Tibial nerve (tissue), 4 donors: ENCODE measurements at regions not wholly inside any gene's neighbourhood (a gene's known extent, or its start where the extent isn't known, plus 50 kb on each side); places are given as distances from the start of the nearest gene placed in this dataset.

ENCODE experiments used
- DNase-seq, 2 donors: peaks; one replicate each; pipeline ENCODE4 v3.0.0-alpha.2; 2019; ENCODE audit warnings: low spot score in 2 of 2
- H3K27ac ChIP-seq, 4 donors: fragments of 200-600 bp; sonication (generic) in 3 of 4; one replicate each; pipeline ENCODE4 v1.5.1; 2017 to 2019; ENCODE audit warnings: mild to moderate bottlenecking in 1 of 4
- H3K27me3 ChIP-seq, 2 donors: fragments of 200-600 bp; sonication (generic) in 1 of 2; one replicate each; pipeline versions ENCODE4 v1.5.1 to v1.6.0; 2017 to 2019
- H3K36me3 ChIP-seq, 3 donors: fragments of 200-600 bp; sonication (generic); one replicate each; pipeline ENCODE4 v1.5.1; 2018 to 2019
- H3K4me1 ChIP-seq, 4 donors: fragments of 200-600 bp; sonication (generic) in 3 of 4; one replicate each; pipeline ENCODE4 v1.5.1; 2017 to 2019
- H3K4me3 ChIP-seq, 4 donors: fragments of 200-600 bp; sonication (generic) in 3 of 4; one replicate each; pipeline ENCODE4 v1.5.1; 2017 to 2019; ENCODE audit warnings: mild to moderate bottlenecking in 1 of 4, moderate library complexity in 1 of 4
- H3K9me3 ChIP-seq, 4 donors: fragments of 200-600 bp; sonication (generic) in 3 of 4; one replicate each; pipeline ENCODE4 v1.5.1; 2017 to 2019
- EP300 ChIP-seq, 2 donors: sonication (generic); formaldehyde crosslinking; IDR thresholded peaks; one replicate each; pipeline ENCODE4 v1.6.1; 2017; ENCODE audit warnings: antibody characterized with exemption in 2 of 2, mild to moderate bottlenecking in 1 of 2
- POLR2A ChIP-seq, 2 donors: fragments of 450-650 bp; IDR thresholded peaks; one replicate each; pipeline ENCODE4 v1.6.1; 2017; ENCODE audit warnings: antibody characterized with exemption in 2 of 2, mild to moderate bottlenecking in 2 of 2, moderate library complexity in 2 of 2
- WGBS, 2 donors: methylation state at CpG; one replicate each; pipeline ENCODE4 v1.1.5; 2018; 5-methylcytosine and 5-hydroxymethylcytosine counted together
- TF ChIP-seq, protein P1 (sequence below), 5 experiments: fragments of 200-600 bp in 3 of 5; fragments of 450-650 bp in 2 of 5; sonication (generic) in 3 of 5; IDR thresholded peaks; one replicate each; pipeline ENCODE4 v1.5.1; 2016 to 2019; ENCODE audit warnings: antibody characterized with exemption in 5 of 5, mild to moderate bottlenecking in 3 of 5, moderate library complexity in 2 of 5

DNA sequence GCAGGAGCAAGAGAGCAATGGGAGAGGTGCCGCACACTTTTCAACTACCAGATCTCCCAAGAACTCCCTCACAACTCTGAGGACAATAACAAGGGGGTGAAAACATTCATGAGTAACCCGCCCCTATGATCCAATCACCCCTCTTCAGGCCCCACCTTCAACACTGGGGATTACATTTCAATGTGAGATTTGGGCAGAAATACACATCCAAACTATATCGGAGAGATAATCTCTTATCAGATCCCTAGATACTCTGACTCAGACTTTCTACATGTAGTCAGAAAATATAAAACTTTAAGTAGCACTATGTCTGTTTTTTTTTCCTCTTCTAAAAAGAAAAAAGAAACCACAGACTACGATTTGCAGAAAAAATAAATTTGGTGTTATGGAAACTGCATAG, 1595.9 kb upstream of the NUDT12 start:
- H3K27ac ChIP-seq = no peak overlapping the region
- H3K4me3 ChIP-seq = no peak overlapping the region
- 50 to 56% methylated on average over 4 of the region's 4 CpGs for WGBS, 2 donors
- TF ChIP-seq POLR2A (IDR thresholded peaks at IDR 0.05) (no peak), EP300 (IDR thresholded peaks at IDR 0.05) (no peak)
- TF ChIP-seq, protein P1, sequence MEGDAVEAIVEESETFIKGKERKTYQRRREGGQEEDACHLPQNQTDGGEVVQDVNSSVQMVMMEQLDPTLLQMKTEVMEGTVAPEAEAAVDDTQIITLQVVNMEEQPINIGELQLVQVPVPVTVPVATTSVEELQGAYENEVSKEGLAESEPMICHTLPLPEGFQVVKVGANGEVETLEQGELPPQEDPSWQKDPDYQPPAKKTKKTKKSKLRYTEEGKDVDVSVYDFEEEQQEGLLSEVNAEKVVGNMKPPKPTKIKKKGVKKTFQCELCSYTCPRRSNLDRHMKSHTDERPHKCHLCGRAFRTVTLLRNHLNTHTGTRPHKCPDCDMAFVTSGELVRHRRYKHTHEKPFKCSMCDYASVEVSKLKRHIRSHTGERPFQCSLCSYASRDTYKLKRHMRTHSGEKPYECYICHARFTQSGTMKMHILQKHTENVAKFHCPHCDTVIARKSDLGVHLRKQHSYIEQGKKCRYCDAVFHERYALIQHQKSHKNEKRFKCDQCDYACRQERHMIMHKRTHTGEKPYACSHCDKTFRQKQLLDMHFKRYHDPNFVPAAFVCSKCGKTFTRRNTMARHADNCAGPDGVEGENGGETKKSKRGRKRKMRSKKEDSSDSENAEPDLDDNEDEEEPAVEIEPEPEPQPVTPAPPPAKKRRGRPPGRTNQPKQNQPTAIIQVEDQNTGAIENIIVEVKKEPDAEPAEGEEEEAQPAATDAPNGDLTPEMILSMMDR (IDR thresholded peaks at IDR 0.05) = no peak
- H3K4me1 ChIP-seq = no peaks in the 10 kb centered on the region
- no peaks in the 10 kb centered on the region for H3K36me3 ChIP-seq
- H3K27me3 ChIP-seq = no peaks in the 10 kb centered on the region
- peaks cover 0 to 7% (median 0%) of the 10 kb centered on the region in 4 donors for H3K9me3 ChIP-seq
- DNase-seq = no peak

DNA sequence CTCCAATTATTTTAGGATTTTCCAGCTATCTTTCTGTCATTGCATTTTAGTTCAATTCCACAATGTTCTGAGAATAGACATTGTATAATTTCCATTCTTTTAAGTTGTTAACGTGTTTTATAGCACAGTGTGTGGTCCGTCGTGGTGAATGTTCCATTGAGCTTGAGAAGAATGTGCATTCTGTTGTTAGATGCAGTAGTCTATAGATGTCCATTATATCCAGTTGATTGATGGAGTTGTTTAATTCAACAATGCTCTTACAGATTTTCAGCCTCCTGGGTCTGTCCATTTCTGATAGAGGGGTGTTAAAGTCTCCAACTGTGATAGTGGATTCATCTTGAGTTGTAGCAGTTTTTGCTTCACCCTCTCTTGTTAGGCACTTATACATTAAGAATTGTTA, 1587.7 kb upstream of the NUDT12 start:
- H3K27ac ChIP-seq = no peak overlapping the region
- no peaks in the 10 kb centered on the region for H3K9me3 ChIP-seq
- H3K4me3 ChIP-seq = no peak overlapping the region
- no peak for DNase-seq
- no peaks in the 10 kb centered on the region for H3K27me3 ChIP-seq
- no peak for TF ChIP-seq POLR2A (IDR thresholded peaks at IDR 0.05)
- TF ChIP-seq, protein P1 (IDR thresholded peaks at IDR 0.05) = no peak
- TF ChIP-seq EP300 (IDR thresholded peaks at IDR 0.05) = no peak
- 48 to 53% methylated on average over 3 of the region's 3 CpGs for WGBS, 2 donors
- no peaks in the 10 kb centered on the region for H3K4me1 ChIP-seq
- no peaks in the 10 kb centered on the region for H3K36me3 ChIP-seq

DNA sequence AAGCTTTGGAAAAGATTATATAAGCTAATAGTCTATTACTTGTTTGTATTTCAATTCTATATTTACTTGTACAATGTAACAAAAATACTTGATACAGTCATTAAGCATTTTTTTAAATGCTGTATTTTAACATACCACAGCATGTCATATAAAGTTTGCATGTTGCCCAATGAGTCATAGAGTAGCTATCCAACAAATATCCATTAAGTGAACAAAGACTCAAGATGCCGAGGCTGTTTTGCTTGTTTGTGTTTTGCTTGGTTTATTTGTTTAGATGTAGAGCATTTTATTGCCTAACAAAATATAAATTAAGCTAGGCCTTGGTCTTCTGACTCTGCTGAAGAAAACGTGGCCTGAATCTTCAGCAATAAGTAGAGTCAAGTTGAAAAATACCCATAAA, 1584.3 kb upstream of the NUDT12 start:
- no peak for DNase-seq
- Histone ChIP-seq H3K27ac (no peak overlapping the region), H3K9me3 (no peaks in the 10 kb centered on the region), H3K27me3 (no peaks in the 10 kb centered on the region), H3K4me3 (no peak overlapping the region), H3K36me3 (no peaks in the 10 kb centered on the region), H3K4me1 (no peaks in the 10 kb centered on the region)
- 27 to 34% methylated on average over 2 of the region's 2 CpGs for WGBS, 2 donors
- TF ChIP-seq, protein P1 (IDR thresholded peaks at IDR 0.05) = no peak
- TF ChIP-seq POLR2A (IDR thresholded peaks at IDR 0.05) (no peak), EP300 (IDR thresholded peaks at IDR 0.05) (no peak)

DNA sequence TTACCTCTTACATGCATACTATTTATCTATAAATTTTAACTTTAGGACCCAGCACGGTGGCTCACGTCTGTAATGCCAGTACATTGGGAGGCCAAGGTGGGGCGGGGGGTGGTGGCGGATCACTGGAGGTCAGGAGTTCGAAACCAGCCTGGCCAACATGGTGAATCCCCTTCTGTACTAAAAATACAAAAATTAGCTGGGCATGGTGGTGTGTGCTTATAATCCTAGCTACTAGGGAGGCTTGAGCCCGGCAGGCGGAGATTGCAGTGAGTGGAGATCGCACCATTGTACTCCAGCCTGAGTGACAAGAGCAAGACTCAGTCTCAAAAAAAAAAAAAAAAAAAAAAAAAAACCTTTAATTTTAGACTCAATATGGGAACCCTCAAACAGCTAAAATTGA, 1582.6 kb upstream of the NUDT12 start:
- Histone ChIP-seq H3K36me3 (no peaks in the 10 kb centered on the region), H3K9me3 (no peaks in the 10 kb centered on the region), H3K4me3 (no peak overlapping the region), H3K4me1 (no peaks in the 10 kb centered on the region), H3K27ac (no peak overlapping the region), H3K27me3 (no peaks in the 10 kb centered on the region)
- TF ChIP-seq, protein P1 (IDR thresholded peaks at IDR 0.05) = no peak
- TF ChIP-seq EP300 (IDR thresholded peaks at IDR 0.05) = no peak
- no peak for TF ChIP-seq POLR2A (IDR thresholded peaks at IDR 0.05)
- 95 to 97% methylated on average over 8 of the region's 8 CpGs for WGBS, 2 donors
- no peak for DNase-seq

DNA sequence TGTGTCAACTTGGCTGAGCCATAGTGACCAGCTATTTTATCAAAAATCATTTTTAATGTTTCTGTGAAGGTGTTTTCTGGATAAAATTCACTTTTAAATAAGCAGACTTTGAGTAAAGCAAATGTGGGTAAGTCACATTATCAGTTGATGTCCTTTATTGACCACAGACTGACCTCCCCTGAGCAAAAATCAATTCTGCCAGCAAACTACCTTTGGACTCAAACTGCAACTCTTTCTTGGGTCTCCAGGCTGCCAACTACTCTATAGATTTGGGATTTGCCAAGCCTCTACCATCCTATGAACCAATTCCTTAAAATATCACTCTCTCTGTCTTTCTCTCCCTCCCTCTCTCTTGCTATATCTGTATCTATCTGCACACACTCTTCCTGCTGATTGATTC, 1571.7 kb upstream of the NUDT12 start:
- DNase-seq = no peak
- H3K4me1 ChIP-seq = no peaks in the 10 kb centered on the region
- H3K9me3 ChIP-seq = no peaks in the 10 kb centered on the region
- H3K27ac ChIP-seq = no peak overlapping the region
- no peak for TF ChIP-seq EP300 (IDR thresholded peaks at IDR 0.05)
- TF ChIP-seq, protein P1 (IDR thresholded peaks at IDR 0.05) = no peak
- no peak for TF ChIP-seq POLR2A (IDR thresholded peaks at IDR 0.05)
- H3K27me3 ChIP-seq = no peaks in the 10 kb centered on the region
- no peak overlapping the region for H3K4me3 ChIP-seq
- H3K36me3 ChIP-seq = no peaks in the 10 kb centered on the region
